ENCODE measurements at regions not wholly inside any gene's neighbourhood (a gene's known extent, or its start where the extent isn't known, plus 50 kb on each side); places are given as distances from the start of the nearest gene placed in this dataset.

DNA sequence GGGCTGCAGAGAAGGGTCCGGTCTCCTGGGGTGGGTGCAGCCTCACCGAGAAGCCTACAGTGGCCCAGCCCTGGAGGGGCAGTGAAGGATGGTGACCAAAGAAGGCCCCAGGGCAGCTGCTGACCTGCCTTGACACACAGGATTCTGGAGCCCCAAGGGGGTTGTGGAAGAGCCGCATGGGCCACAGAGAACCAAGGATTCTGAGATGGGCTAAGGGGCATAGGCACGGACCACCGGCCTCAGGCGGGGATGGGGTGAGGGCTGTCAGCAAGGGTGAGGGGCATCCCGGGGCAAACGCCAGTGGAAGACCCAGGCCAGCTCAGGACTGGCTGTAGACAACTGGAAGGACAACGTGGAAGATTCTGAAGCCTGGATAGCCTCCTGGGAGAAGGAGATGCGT, 151.6 kb downstream of the TEX29 start:
- Mint-ChIP-seq H3K27ac (no peak overlapping the region), H3K36me3 (no peaks in the 10 kb centered on the region), H3K9me3 (no peaks in the 10 kb centered on the region), H3K4me3 (no peak overlapping the region), H3K4me1 (no peaks in the 10 kb centered on the region), H3K27me3 (peaks cover 7 to 14% of the 10 kb centered on the region in 2 donors)
- CTCF ChIA-PET = interaction anchor here in 1 of 2 donors (0.6 kb wide), 1 partner anchor 1143 kb away, joined by 3 read pairs; no protein-coding TSS in a partner anchor
- H3K9me3 ChIP-seq = no peaks in the 10 kb centered on the region
- H3K36me3 ChIP-seq (ENCODE audit: control insufficient read depth in 2 of 2, extremely low read depth in 1 of 2, insufficient read depth in 1 of 2, low read length in 1 of 2) = no peaks in the 10 kb centered on the region
- DNase-seq (no peak), ATAC-seq (replicated peaks in 1 of 4) (no peak)
- H3K27me3 ChIP-seq (replicated peaks in 1 of 2; ENCODE audit: control insufficient read depth in 2 of 2, extremely low read depth in 1 of 2, insufficient read depth in 2 of 2, low read length in 1 of 2) = peaks cover 0 to 40% of the 10 kb centered on the region in 2 experiments
- H3K27ac ChIP-seq (ENCODE audit: low read length) = no peak overlapping the region
- no peaks in the 10 kb centered on the region for H3K4me1 ChIP-seq (ENCODE audit: control insufficient read depth in 1 of 2, extremely low read depth in 1 of 2, insufficient read depth in 2 of 2, low read length in 2 of 2)
- POLR2A ChIA-PET = no interaction called here
- no peak overlapping the region for H3K4me3 ChIP-seq (ENCODE audit: control insufficient read depth in 1 of 2, extremely low read depth in 1 of 2, low read length in 1 of 2)
- WGBS (ENCODE audit: insufficient coverage) = 71% methylated on average over 9 of the region's 10 CpGs

DNA sequence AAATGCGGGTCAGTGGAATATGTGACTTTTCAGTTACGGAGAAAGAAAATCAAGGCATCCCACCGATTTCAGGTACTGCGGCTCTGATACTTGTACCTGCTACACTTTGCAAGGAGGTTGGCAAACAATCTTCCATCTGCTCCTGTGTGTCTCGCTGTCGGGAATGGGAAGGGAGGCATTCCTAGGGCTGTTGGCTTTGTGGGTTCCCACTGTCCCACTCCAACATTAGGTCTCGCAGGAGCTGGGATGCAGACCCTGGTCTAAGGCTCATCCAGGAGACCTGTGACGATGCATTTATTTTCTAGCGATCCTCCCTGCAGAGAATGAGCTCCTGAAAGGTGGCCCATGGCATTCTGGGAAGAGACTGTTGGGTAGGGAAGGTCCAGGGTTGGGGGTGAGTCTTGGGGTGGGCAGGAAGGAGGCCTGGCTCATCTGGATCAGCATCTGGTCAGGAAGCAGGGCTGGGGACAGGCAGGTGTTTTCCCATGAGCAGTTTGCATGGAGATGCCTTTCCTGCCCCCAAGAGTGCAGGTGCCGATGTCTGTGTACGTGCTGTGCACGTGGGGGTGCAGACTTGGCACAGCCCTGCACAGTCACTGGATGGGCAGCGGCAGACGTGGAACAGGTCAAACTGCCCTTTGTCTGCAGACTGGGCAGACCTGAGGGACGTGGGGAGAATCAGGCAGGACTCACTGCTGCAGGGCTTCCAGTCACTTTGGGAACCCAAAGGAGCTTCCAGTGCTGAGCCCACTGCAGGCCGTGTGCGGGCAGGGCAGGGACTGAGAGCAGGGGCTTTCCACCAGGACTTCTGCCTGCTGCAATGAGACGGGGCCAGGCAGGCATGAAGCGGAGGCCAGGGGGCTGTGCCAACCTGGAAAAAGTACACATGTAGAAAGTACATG, 152.4 kb downstream of the TEX29 start:
- no peak overlapping the region for H3K4me3 Mint-ChIP-seq

DNA sequence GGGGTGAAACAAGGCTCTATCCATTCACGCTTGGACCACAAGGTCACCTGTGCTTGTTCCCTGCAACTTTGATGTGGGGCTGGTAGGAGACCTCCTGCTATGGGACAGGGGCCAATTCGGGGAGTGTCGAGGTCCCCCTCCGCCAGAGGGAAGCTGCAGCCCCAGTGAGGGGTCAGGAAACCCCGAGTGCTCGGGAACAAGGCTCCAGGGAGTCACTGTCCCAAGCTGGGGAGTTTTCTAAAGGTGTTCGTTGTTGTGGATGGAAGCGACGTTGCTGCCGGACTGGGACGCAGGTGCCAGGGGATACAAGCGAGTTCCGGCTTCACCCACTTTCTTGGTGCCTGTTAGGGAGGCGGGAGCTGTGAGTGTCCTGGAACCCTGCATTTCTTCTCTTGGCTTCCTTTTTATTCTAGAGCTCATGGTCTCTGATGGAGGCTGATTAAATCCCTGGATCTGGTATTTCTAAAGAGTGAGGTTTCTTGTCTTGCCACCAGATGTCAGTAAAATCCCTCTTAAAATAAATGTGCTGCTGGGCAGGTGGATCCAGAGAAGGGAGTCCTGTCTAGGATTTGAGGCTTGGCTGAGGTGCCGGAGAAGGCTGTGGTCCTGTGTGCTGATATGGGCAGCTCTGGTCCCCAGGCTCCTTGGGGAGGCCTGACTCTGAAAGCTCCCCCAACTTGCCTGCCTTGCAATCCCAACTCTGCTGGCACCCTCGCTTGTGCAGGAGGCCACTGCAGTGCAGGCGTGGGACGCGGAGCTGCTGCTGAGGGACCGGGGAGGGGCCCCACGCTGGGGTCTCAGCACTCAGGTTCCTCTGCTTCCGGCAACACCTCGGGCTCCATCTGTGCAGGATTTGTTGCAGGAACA, 153.9 kb downstream of the TEX29 start:
- no peak overlapping the region for H3K27ac Mint-ChIP-seq
- Histone ChIP-seq H3K9me3 (no peaks in the 10 kb centered on the region), H3K27me3 (replicated peaks in 1 of 2; ENCODE audit: control insufficient read depth in 2 of 2, extremely low read depth in 1 of 2, insufficient read depth in 2 of 2, low read length in 1 of 2) (peaks cover 0 to 23% of the 10 kb centered on the region in 2 experiments), H3K4me3 (ENCODE audit: control insufficient read depth in 1 of 2, extremely low read depth in 1 of 2, low read length in 1 of 2) (no peak overlapping the region), H3K4me1 (ENCODE audit: control insufficient read depth in 1 of 2, extremely low read depth in 1 of 2, insufficient read depth in 2 of 2, low read length in 2 of 2) (no peaks in the 10 kb centered on the region), H3K27ac (ENCODE audit: low read length) (no peak overlapping the region), H3K36me3 (ENCODE audit: control insufficient read depth in 2 of 2, extremely low read depth in 1 of 2, insufficient read depth in 1 of 2, low read length in 1 of 2) (no peaks in the 10 kb centered on the region)
- DNase-seq (peak in 1 of 35 experiments; percentile 21), ATAC-seq (replicated peaks in 1 of 4) (no peak)
- no peak overlapping the region for H3K4me3 Mint-ChIP-seq
- no peaks in the 10 kb centered on the region for H3K9me3 Mint-ChIP-seq
- no peaks in the 10 kb centered on the region for H3K36me3 Mint-ChIP-seq
- ChIA-PET CTCF (interaction anchor here in 1 of 2 donors (0.6 kb wide), 1 partner anchor 1401 kb away, joined by 3 read pairs; no protein-coding TSS in a partner anchor), POLR2A (no interaction called here)
- 82% methylated on average over 13 of the region's 23 CpGs for WGBS (ENCODE audit: insufficient coverage)
- H3K27me3 Mint-ChIP-seq = peaks cover 0 to 5% of the 10 kb centered on the region in 2 donors
- H3K4me1 Mint-ChIP-seq = no peaks in the 10 kb centered on the region

More for the DNA sequence above, 152.4 kb downstream of the TEX29 start:
- DNase-seq (no peak), ATAC-seq (replicated peaks in 1 of 4) (no peak)
- Histone ChIP-seq H3K4me1 (ENCODE audit: control insufficient read depth in 1 of 2, extremely low read depth in 1 of 2, insufficient read depth in 2 of 2, low read length in 2 of 2) (no peaks in the 10 kb centered on the region), H3K9me3 (no peaks in the 10 kb centered on the region), H3K36me3 (ENCODE audit: control insufficient read depth in 2 of 2, extremely low read depth in 1 of 2, insufficient read depth in 1 of 2, low read length in 1 of 2) (no peaks in the 10 kb centered on the region), H3K27me3 (replicated peaks in 1 of 2; ENCODE audit: control insufficient read depth in 2 of 2, extremely low read depth in 1 of 2, insufficient read depth in 2 of 2, low read length in 1 of 2) (peaks cover 0 to 37% of the 10 kb centered on the region in 2 experiments), H3K27ac (ENCODE audit: low read length) (no peak overlapping the region), H3K4me3 (ENCODE audit: control insufficient read depth in 1 of 2, extremely low read depth in 1 of 2, low read length in 1 of 2) (no peak overlapping the region)
- no peaks in the 10 kb centered on the region for H3K9me3 Mint-ChIP-seq
- no peaks in the 10 kb centered on the region for H3K4me1 Mint-ChIP-seq
- H3K27ac Mint-ChIP-seq = no peak overlapping the region
- H3K27me3 Mint-ChIP-seq = peaks cover 2 to 7% of the 10 kb centered on the region in 2 donors
- POLR2A ChIA-PET = no interaction called here
- H3K36me3 Mint-ChIP-seq = no peaks in the 10 kb centered on the region
- CTCF ChIA-PET = interaction anchor here in 1 of 2 donors (0.6 kb wide), 1 partner anchor 1142 kb away, joined by 3 read pairs; no protein-coding TSS in a partner anchor
- WGBS (ENCODE audit: insufficient coverage) = 75% methylated on average over 19 of the region's 19 CpGs

DNA sequence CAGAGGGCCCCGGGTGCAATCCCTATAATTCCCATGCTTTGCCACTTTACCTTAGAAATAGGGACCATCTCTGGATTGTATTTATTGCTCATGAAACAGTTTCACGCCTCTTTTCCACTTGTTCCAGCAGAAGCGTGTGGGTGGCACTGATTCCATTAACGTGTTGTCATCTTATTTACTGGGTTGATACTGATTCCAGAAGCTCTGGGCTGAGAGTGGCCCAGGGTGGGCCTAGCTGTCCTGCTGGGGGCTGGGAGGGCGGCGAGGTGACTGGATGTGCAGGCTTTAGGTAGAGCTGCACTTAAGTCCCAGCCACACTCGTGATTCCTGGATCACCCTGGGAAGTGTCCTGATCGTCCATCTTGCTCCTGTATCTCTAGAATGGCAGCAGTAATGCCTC, 155.0 kb downstream of the TEX29 start:
- DNase-seq = no peak
- 78% methylated on average over 7 of the region's 8 CpGs for WGBS (ENCODE audit: insufficient coverage)
- H3K36me3 ChIP-seq (ENCODE audit: control insufficient read depth in 2 of 2, extremely low read depth in 1 of 2, insufficient read depth in 1 of 2, low read length in 1 of 2) = no peaks in the 10 kb centered on the region
- H3K4me1 ChIP-seq (ENCODE audit: control insufficient read depth in 1 of 2, extremely low read depth in 1 of 2, insufficient read depth in 2 of 2, low read length in 2 of 2) = no peaks in the 10 kb centered on the region
- H3K9me3 Mint-ChIP-seq = no peaks in the 10 kb centered on the region
- H3K9me3 ChIP-seq = no peaks in the 10 kb centered on the region
- H3K27me3 ChIP-seq (replicated peaks in 1 of 2; ENCODE audit: control insufficient read depth in 2 of 2, extremely low read depth in 1 of 2, insufficient read depth in 2 of 2, low read length in 1 of 2) = peaks cover 0 to 19% of the 10 kb centered on the region in 2 experiments
- no peak for ATAC-seq (replicated peaks in 1 of 4)
- H3K4me1 Mint-ChIP-seq = no peaks in the 10 kb centered on the region
- POLR2A ChIA-PET = no interaction called here
- CTCF ChIA-PET = interaction anchor here in 1 of 2 donors (1.5 kb wide), 1 partner anchor 1130 kb away, joined by 4 read pairs; no protein-coding TSS in a partner anchor
- no peaks in the 10 kb centered on the region for H3K36me3 Mint-ChIP-seq
- H3K27me3 Mint-ChIP-seq = peaks cover 0 to 5% of the 10 kb centered on the region in 2 donors
- no peak overlapping the region for H3K4me3 ChIP-seq (ENCODE audit: control insufficient read depth in 1 of 2, extremely low read depth in 1 of 2, low read length in 1 of 2)
- no peak overlapping the region for H3K27ac ChIP-seq (ENCODE audit: low read length)
- no peak overlapping the region for H3K4me3 Mint-ChIP-seq
- no peak overlapping the region for H3K27ac Mint-ChIP-seq

GRCh38 chr13:111476197-111476596, 155.8 kb downstream of the TEX29 start:
- H3K27ac ChIP-seq (ENCODE audit: low read length) = no peak overlapping the region
- Mint-ChIP-seq H3K9me3 (no peaks in the 10 kb centered on the region), H3K36me3 (no peaks in the 10 kb centered on the region), H3K27ac (no peak overlapping the region), H3K4me1 (no peaks in the 10 kb centered on the region), H3K4me3 (no peak overlapping the region), H3K27me3 (peaks cover 0 to 5% of the 10 kb centered on the region in 2 donors)
- DNase-seq = no peak
- POLR2A ChIA-PET = no interaction called here
- no peak for ATAC-seq (replicated peaks in 1 of 4)
- no peaks in the 10 kb centered on the region for H3K4me1 ChIP-seq (ENCODE audit: control insufficient read depth in 1 of 2, extremely low read depth in 1 of 2, insufficient read depth in 2 of 2, low read length in 2 of 2)
- H3K36me3 ChIP-seq (ENCODE audit: control insufficient read depth in 2 of 2, extremely low read depth in 1 of 2, insufficient read depth in 1 of 2, low read length in 1 of 2) = no peaks in the 10 kb centered on the region
- H3K4me3 ChIP-seq (ENCODE audit: control insufficient read depth in 1 of 2, extremely low read depth in 1 of 2, low read length in 1 of 2) = no peak overlapping the region
- peaks cover 0 to 19% of the 10 kb centered on the region in 2 experiments for H3K27me3 ChIP-seq (replicated peaks in 1 of 2; ENCODE audit: control insufficient read depth in 2 of 2, extremely low read depth in 1 of 2, insufficient read depth in 2 of 2, low read length in 1 of 2)
- CTCF ChIA-PET = interaction anchor here in 1 of 2 donors (1.5 kb wide), 1 partner anchor 1130 kb away, joined by 4 read pairs; no protein-coding TSS in a partner anchor
- WGBS (ENCODE audit: insufficient coverage) = 84% methylated on average over 5 of the region's 6 CpGs
- H3K9me3 ChIP-seq = no peaks in the 10 kb centered on the region

GRCh38 chr13:111479412-111479811, 159.0 kb downstream of the TEX29 start:
- H3K36me3 ChIP-seq (ENCODE audit: control insufficient read depth in 2 of 2, extremely low read depth in 1 of 2, insufficient read depth in 1 of 2, low read length in 1 of 2) = no peaks in the 10 kb centered on the region
- H3K4me3 Mint-ChIP-seq = no peak overlapping the region
- no peak overlapping the region for H3K4me3 ChIP-seq (ENCODE audit: control insufficient read depth in 1 of 2, extremely low read depth in 1 of 2, low read length in 1 of 2)
- no peaks in the 10 kb centered on the region for H3K4me1 ChIP-seq (ENCODE audit: control insufficient read depth in 1 of 2, extremely low read depth in 1 of 2, insufficient read depth in 2 of 2, low read length in 2 of 2)
- 83% methylated on average over 14 of the region's 14 CpGs for WGBS (ENCODE audit: insufficient coverage)
- no peak overlapping the region for H3K27ac Mint-ChIP-seq
- H3K9me3 Mint-ChIP-seq = no peaks in the 10 kb centered on the region
- peak in 1 of 35 experiments; percentile 21 for DNase-seq
- peaks cover 0 to 15% of the 10 kb centered on the region in 2 experiments for H3K27me3 ChIP-seq (replicated peaks in 1 of 2; ENCODE audit: control insufficient read depth in 2 of 2, extremely low read depth in 1 of 2, insufficient read depth in 2 of 2, low read length in 1 of 2)
- ATAC-seq (replicated peaks in 1 of 4) = no peak
- no peaks in the 10 kb centered on the region for H3K36me3 Mint-ChIP-seq
- no peaks in the 10 kb centered on the region for H3K4me1 Mint-ChIP-seq
- ChIA-PET CTCF (no interaction called here), POLR2A (no interaction called here)
- no peak overlapping the region for H3K27ac ChIP-seq (ENCODE audit: low read length)
- H3K9me3 ChIP-seq = no peaks in the 10 kb centered on the region
- H3K27me3 Mint-ChIP-seq = peaks cover 4% of the 10 kb centered on the region in 2 donors
